Inflammatory macrophage (primary cell): ENCODE measurements at regions not wholly inside any gene's neighbourhood (a gene's known extent, or its start where the extent isn't known, plus 50 kb on each side); places are given as distances from the start of the nearest gene placed in this dataset.
A peak's percentile ranks its signal among the peaks of the same experiment; 100 is the strongest.

Experiments used
- DNase-seq, 2 donors: peaks; one replicate each; pipeline ENCODE4 v3.0.0-alpha.2; 2020 to 2022

DNA sequence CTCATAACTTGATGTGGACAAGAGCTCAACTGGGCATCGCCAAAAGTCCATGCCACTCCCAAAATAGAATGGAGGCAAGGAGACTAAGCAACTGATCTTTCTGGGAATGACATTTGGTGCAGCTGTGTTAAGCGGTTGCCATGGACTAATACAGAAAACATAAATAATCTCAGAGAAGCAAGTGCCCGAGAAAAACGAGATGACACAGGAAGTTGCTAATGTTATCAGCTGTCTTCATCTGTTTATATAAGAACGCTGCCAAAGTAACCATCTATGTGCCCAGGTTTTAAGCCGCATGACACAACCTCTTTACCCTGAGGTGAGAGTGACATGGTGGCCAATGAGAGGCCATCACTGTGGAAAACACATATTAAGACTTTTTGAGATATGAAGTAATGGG, 54.9 kb upstream of the SACS start:
- no peak for DNase-seq

DNA sequence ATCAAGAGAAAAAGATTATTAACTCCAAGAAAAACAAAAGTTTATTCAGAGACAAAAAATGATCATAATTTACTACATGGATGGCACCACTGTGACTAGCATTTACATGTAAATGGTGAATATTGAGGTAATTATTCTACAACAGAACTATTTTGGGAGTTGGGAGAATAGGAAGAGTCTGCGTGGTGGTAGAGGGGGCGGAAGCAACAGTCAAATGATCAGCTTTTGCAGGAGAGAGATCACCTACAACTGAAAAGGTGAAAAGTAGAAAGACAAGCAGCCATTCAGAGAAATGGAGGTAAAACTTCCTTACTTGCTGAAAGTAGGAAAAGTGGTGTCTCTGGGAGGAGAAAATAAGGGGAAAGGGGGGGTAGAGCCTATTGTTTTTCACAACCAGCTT, 62.8 kb upstream of the SACS start:
- DNase-seq: no peak

DNA sequence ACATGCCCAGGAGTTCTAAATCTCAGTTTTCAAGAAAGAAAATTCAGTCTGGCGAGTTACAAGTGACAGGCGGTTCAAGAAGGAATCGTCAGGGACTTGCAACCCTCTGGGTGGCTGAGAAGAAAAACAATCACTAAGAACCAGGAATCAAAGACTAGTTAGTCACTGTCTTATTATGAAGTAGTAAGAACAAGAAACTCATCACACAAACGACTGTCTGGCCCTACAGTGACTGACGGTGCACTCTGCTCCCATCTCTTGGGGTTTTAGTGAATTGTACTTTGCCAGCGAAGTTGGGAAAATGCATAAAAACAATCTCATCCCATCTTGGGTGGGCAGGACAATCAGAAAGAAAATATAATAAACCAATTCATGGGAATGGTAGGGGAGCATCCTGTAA, 63.7 kb upstream of the SACS start:
- no peak for DNase-seq

DNA sequence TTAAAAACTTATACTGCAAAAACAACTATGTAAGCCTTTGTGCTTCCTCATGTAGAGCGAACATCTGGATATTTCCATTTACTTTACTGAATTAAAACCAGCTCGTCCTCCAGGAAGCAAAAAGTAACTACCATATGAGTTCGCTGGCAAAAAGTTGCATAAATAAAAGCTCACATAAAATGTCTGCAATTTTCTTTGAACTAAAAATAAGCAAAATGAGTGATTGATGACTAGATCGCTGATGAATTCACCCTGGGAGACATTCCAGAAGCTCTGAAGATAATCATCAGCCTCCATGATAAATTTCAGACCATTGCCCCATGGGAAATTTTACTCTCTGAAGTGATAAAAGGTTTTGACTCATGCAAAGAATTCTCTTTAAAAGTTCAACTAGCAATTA, 67.3 kb upstream of the SACS start:
- no peak for DNase-seq

DNA sequence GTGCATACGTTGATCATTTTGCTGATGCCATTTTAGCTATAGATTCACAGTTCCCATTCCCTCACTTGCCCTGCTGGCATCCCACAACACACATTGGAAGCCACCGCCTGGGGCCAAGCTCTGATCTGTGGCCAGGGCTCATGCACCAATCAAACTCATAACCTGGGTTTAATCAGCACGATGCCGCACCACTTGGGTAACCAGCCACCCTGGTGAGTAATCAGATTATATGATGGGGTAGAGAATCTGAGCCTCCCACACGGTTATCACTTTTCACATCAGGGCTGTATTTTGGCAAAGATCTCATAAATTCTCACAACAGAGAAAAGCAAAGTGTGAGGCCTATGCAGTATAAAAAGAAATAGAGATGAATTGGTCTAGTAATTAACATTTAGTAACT, 66.0 kb upstream of the TNFRSF19 start:
- no peak for DNase-seq

DNA sequence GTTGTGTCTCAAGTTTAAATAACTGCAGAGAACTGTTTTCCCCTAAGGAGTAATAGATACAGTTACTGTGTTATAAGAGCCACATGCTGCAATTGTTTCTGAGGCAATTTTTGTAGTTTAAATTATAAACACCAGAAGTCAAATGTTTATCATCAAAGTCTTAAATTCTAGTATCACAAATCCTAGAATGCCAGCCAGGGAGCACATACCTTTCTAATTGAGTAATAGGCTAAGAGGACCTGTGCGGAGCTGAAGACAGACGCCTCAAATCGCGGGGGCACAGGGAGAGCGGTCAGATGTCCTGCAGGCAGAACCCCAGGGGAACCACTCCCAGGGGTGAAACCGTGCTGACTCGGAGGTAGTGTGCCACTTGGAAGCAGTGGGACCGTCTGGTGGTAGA, 65.2 kb upstream of the TNFRSF19 start:
- DNase-seq: no peak

DNA sequence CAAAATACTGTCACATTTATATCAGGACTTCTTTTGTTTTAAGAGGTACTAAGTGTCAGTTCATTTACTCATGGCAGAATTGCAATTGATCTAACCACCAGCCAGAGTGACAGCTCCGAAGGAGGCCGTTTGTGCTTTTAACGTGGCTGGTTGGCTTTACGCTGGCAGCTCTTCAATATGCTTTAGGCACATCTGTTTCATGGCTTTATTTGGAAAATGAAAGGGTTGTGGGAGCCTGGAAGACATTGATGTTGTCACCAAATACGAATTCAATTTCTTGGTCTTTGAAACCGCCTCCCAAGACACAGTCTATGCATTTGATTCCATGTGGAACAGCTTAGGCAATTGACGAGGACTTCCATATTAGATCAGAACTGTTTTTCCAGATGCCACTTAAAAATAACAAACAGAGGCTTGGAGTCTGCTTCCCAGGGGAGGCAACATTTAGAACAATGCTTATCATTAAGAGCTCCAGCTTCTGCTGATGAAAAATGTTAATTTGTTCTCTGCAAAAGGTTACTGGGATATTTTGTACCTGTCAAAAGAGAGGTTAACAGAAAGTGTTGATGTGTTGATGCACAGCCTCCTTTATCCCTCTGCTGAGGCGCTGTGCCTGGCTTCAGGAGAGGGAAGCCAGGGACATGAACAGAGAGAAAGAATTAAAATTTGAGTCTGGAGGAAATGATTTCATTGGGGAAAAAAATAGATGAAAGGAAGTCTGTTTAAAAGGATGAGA, 64.0 kb upstream of the TNFRSF19 start:
- DNase-seq: no peak

DNA sequence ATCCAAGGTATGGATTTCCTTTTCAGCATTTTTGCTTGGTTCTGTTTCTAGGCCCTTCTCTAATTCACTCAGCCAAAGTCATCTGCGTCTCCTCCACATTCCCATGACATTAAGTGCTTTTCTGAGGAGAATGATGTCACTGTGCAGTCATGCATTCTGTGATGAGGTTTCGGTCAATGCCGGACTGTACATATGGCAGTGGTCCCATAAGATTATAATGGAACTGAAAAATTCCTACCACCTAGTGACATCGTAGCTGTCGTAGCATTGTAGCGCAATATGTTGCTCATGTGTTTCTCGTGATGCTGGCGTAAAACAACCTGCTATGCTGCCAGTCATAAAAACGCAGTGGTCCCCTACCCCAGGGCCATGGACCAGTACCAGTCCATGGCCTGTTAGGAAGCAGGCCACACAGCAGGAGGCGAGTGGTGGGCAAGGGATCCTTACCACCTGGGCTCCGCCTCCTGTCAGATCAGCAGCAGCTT, 63.4 kb upstream of the TNFRSF19 start:
- DNase-seq: no peak

DNA sequence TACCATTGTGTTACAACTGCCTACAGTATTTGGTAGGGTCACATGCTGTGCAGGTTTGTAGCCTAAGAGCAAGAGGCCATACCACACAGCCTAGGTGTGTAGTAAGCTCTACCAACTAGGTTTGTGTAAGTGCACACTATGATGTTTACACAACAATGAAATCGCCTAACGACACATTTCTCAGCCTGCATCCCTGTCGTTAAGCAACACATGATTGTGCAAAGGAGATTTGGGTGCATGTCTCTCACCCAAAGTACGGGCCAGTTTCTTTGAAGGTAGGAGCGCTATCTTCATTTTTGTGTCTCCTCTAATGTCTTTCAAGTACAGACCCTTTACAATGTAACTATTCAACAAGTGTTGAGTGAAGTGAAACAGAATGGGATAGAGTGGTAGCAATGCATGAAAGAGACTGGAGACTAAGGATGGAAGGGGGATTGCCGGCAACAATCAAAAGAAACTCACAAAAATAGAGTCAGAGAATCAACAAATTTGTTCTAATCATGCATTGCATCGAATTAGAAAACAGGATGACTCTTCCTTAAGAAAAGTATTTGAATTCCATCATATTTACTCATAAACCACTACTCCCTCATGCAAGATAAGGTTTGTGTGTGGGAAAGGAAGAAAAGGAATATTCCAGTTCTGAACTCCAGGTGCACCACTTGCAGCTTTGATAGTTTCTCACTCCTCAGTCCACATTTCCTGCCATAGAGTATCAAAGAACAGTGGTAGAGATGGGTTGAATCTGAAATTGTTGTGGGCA, 60.2 kb upstream of the TNFRSF19 start:
- no peak for DNase-seq

DNA sequence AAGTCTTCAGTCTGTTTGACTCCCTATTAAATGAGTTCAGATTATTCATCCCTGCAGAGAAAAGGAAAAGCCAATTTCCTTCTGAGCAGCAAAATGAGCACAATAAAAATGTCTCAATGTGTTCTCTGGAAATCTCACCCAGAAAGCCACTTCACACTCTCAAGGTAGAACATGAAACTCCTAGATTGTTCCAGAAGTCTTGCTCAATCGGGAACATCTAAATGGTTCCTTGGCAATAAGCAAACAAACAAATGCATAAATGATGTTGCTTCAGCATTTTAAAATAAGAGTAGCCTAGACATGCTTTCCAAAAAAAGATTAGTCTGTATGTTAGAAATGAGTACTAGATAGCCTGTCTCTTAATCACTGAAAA, 59.7 kb upstream of the TNFRSF19 start:
- DNase-seq: no peak

DNA sequence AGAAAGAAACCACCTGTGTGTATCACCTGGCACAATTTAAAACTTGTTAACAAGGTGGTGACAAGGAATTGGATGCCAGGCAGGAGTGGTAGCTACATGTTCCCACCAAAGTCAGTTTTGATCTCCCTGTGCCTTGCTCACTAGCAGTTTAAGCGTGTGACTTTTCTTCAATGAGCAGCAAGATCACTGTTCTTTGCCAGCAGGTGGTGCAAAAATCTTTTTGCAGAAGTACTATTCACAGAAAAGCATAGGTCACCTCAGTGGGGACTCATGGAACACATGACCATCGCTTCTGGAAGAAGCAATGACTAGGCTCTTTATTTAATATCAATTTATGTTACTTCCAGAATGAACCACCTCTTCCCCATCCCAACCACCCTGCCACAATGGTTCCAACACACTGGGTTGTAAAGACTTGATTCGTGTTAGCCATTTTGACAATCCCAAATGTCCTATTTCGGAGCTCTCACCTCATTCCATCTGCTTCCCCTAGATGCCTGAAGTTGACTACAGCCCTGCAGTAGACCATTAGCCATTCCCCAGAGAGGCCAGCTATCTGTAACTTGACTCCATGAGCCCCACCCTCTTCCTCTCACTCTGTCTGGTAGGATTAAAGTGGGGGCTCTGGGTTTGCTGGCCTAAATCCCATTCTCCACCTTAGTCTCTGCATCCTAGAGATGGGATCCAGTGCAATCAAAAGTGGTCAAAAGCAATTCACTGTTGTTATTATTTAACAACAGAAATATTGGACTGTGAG, 59.1 kb upstream of the TNFRSF19 start:
- DNase-seq: peak; percentile 30 to 56

DNA sequence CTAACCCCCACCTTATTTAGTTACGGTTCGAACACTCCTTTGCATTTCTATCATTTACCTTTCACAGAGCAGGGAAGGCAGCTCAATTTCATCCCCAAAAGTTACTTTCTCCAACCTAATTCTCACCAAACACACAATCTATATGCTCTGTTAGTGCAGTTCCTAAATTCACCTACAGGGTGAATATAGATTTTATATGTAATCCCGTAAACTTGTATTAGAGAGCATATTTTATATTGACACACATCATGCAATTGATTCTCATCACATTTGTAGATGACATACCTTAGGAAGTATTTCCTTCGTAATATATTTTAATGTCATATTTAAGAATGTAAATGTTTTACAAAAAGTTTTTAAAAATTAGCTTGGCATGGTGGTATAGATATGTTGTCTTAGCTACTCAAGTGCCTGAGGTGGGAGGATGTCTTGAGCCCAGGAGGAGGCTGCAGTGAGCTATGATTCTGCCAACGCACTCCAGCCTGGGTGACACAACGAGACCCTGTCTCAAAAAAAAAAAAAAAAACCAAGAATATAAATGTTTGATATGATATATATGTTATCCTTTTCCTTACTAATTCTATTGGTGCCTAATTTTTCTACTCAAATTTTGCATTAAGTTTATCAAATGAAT, 57.3 kb upstream of the TNFRSF19 start:
- DNase-seq: no peak

DNA sequence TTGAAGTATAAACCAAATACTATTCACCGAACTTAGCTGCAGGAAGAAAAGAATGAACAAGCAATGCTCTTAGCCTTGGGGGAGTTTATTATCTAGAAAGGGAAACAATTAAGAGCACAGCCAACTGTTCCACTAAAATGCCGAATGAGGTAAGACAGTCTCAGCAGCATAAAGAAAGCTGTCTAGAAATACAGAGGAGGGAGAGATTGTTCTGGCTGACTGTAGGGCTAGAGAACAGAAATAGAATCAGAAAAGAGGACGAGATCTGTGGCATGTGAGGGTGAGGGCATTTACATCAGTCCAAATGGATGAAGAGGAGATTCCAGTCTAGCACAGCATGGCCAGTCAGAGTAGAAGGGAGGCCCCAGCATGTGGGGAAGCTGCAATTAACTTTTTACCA, 56.8 kb upstream of the TNFRSF19 start:
- DNase-seq: no peak

DNA sequence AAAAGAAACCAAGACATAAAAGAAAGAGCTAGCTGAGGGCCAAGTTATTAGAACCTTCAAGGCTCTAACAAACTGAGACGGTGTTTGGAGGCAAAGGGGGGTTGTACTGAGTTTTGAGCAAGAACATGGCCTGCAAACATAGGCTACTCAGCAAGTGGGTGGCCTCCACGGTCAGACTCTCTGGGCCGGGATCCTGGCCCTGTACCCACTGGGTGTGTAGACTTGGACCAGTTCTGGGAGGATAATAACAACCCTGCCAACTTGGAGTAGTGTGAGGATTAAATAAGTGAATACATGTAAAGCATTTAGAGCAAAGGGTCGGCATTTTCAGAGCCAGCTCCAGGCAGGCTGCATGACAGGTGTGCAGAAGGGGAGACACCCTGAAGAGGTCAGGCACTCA, 56.1 kb upstream of the TNFRSF19 start:
- DNase-seq: no peak

DNA sequence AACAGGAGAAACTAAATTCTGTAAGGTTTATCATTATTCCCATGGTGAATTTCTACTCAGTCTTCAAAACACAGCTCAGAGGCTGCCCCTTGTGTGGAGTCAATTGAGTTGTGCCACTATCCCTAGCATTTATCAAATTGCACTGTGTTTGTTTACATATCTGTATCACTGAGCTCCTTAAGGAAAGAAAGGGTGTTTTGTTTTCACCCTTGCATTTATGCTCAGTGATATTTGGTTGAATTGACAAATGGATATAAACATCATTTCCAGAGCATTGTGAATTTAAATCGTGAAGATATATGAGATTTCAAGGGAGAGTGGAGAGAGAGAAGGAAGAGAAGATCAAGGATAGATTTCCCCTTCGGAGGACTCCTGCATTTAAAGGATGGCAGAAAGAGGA, 55.1 kb upstream of the TNFRSF19 start:
- no peak for DNase-seq

DNA sequence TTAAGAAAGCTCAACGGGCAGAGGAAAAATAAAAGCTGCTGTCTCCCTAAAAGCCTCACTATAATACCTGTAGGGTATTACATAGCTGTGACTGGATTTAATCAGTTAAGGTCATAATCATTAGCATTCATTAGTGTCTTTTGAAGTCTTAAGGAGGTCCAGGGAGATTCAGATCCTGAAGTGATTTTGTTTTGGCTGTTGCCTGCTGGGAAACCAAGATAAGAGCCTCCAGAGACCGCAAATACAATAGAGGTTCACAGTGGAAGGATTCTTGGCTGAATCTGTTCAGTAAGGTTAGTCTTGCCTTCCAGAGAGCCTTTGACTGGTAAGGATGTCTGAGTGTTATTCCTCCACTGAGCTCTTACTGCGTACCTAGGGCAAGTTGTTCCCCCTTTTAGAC, 54.0 kb upstream of the TNFRSF19 start:
- no peak for DNase-seq

DNA sequence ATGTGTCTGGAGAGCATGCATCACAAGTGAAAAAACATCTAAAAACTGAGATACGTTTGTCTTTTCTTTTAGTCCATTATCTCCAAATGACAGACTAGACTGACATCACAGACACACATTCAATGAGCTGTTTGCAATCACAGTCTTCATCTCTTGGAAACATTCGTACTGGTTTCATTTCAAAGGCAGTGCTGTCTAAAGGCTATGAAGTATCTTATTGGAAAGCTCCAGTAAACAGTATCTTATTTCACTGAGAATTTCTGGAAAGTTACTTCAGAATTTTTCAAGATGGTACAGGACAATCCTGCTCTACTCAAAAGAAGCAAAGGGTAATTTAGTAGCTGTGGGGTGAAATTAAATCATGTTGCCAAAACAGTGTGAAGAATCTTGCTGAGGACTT, 53.5 kb upstream of the TNFRSF19 start:
- DNase-seq: no peak

DNA sequence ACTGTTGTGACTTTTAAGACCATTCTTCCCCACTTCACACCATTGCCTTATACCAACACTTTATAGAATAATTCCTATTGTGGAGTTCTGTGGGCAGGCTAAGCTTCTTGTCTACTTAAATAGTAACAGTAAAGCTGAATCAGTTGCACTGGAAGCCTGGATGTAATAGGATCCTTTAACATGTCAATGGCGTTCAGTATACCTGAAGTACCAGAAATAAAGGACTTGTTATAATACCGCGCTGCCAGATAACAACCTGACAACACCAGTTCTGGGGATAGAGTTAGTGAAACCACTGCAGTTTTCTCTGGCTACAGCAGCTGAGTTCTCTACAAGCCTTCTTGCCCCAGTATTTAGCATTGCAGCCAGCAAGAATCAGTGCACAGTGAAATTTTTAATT, 52.0 kb upstream of the TNFRSF19 start:
- DNase-seq: no peak
